ENCODE measurements at regions not wholly inside any gene's neighbourhood (a gene's known extent, or its start where the extent isn't known, plus 50 kb on each side); places are given as distances from the start of the nearest gene placed in this dataset.

DNA sequence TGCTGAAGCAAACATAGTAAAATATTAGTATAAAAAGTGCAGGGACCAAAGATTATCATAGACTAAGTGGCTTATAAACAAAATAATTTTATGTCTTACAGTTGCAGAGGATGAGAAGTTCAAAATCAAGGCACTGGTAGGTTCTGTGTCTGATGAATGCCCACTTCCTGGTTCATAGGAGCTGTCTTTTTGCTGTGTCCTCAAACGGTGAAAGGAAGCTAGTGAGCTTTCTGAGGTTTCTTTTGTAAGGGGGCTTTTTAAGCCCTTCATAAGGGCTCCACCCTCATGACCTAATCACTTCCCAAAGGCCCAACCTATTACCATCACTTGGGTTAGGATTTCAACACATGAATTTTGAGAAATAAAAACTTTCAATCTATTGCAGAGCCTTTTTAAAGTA, 946.7 kb upstream of the ACVR2A start:
- no peak overlapping the region for H3K4me3 ChIP-seq (ENCODE audit: low read length in 3 of 3)
- no peak overlapping the region for H3K9ac ChIP-seq (ENCODE audit: low read length in 3 of 3)
- FAIRE-seq: no peak
- no peaks in the 10 kb centered on the region for H3K27me3 ChIP-seq (ENCODE audit: control insufficient read depth, insufficient read depth, low read length)
- no peaks in the 10 kb centered on the region for H3K4me1 ChIP-seq (ENCODE audit: control insufficient read depth in 2 of 3, insufficient read depth in 2 of 3, low read depth in 1 of 3, low read length in 3 of 3)
- H3K9me3 ChIP-seq (ENCODE audit: control insufficient read depth in 2 of 3, insufficient read depth in 1 of 3, low read length in 3 of 3): no peaks in the 10 kb centered on the region
- no peaks in the 10 kb centered on the region for H3K36me3 ChIP-seq (ENCODE audit: control insufficient read depth in 2 of 3, insufficient read depth in 3 of 3, low read length in 3 of 3)
- H3K27ac ChIP-seq (ENCODE audit: low read depth in 2 of 2, low read length in 2 of 2): no peak overlapping the region
- intact Hi-C loops (cut with DNase I): no loop called here
- no peak for DNase-seq
- TF ChIP-seq CTCF (IDR thresholded peaks at IDR 0.05; ENCODE audit: borderline replicate concordance, extremely low read depth, insufficient read depth): no peak

DNA sequence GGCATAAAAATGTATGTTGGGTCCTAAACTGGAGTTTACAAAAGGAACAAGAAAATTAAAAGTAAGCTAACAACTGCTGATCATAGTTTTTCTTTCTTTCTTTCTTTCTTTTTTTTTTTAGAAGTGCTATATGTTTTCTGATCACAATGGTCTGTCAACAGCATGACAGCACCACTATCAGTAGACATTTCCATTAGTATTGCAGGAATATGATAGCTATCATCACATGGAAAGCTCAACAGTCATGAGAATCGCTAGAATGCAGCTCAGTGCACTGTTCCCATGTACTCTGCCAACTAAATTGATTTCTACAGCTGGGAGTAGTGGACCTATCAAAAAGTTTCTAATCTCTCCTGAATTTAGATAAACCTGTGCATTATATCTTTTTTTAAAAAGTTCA, 950.3 kb upstream of the ACVR2A start:
- DNase-seq (no peak), FAIRE-seq (no peak)
- no peaks in the 10 kb centered on the region for H3K36me3 ChIP-seq (ENCODE audit: control insufficient read depth in 2 of 3, insufficient read depth in 3 of 3, low read length in 3 of 3)
- intact Hi-C loops (cut with DNase I): no loop called here
- no peaks in the 10 kb centered on the region for H3K4me1 ChIP-seq (ENCODE audit: control insufficient read depth in 2 of 3, insufficient read depth in 2 of 3, low read depth in 1 of 3, low read length in 3 of 3)
- H3K27me3 ChIP-seq (ENCODE audit: control insufficient read depth, insufficient read depth, low read length): no peaks in the 10 kb centered on the region
- H3K9me3 ChIP-seq (ENCODE audit: control insufficient read depth in 2 of 3, insufficient read depth in 1 of 3, low read length in 3 of 3): no peaks in the 10 kb centered on the region
- H3K9ac ChIP-seq (ENCODE audit: low read length in 3 of 3): no peak overlapping the region
- H3K4me3 ChIP-seq (ENCODE audit: low read length in 3 of 3): no peak overlapping the region
- TF ChIP-seq CTCF (IDR thresholded peaks at IDR 0.05; ENCODE audit: borderline replicate concordance, extremely low read depth, insufficient read depth): no peak
- H3K27ac ChIP-seq (ENCODE audit: low read depth in 2 of 2, low read length in 2 of 2): no peak overlapping the region

DNA sequence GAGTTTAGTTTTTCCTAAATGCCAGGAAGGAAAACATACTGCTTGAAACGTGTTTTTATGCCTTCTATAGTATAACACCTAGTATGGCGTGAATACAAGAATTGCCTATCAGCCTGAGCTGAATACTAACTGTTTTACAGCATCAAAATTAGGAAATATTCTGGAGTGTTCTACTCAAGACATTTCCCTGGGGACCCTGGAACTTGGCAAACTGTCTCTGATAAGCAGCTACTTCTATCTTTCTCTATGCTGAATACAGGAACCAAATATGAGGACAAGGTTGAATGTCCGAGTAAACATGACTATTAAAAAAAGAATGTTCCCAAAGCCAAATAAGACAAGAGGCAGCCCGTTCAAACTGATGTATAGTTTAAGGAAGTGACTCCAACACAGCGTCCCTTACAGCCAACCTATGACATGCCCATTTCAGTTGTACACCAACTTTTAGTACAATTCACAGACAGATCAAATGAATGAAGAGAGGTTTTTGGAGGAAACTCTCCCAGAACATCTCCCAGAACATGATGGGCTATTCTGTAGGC, 951.3 kb upstream of the ACVR2A start:
- Histone ChIP-seq H3K27me3 (ENCODE audit: control insufficient read depth, insufficient read depth, low read length) (no peaks in the 10 kb centered on the region), H3K9ac (ENCODE audit: low read length in 3 of 3) (no peak overlapping the region), H3K27ac (ENCODE audit: low read depth in 2 of 2, low read length in 2 of 2) (no peak overlapping the region), H3K4me1 (ENCODE audit: control insufficient read depth in 2 of 3, insufficient read depth in 2 of 3, low read depth in 1 of 3, low read length in 3 of 3) (no peaks in the 10 kb centered on the region), H3K9me3 (ENCODE audit: control insufficient read depth in 2 of 3, insufficient read depth in 1 of 3, low read length in 3 of 3) (no peaks in the 10 kb centered on the region), H3K36me3 (ENCODE audit: control insufficient read depth in 2 of 3, insufficient read depth in 3 of 3, low read length in 3 of 3) (no peaks in the 10 kb centered on the region), H3K4me3 (ENCODE audit: low read length in 3 of 3) (no peak overlapping the region)
- intact Hi-C loops (cut with DNase I): no loop called here
- FAIRE-seq: no peak
- no peak for DNase-seq
- TF ChIP-seq CTCF (IDR thresholded peaks at IDR 0.05; ENCODE audit: borderline replicate concordance, extremely low read depth, insufficient read depth): no peak

- intact Hi-C loops (cut with DNase I): no loop called here
- no peaks in the 10 kb centered on the region for H3K9me3 ChIP-seq (ENCODE audit: control insufficient read depth in 2 of 3, insufficient read depth in 1 of 3, low read length in 3 of 3)
- no peak overlapping the region for H3K27ac ChIP-seq (ENCODE audit: low read depth in 2 of 2, low read length in 2 of 2)
- no peak for TF ChIP-seq CTCF (IDR thresholded peaks at IDR 0.05; ENCODE audit: borderline replicate concordance, extremely low read depth, insufficient read depth)
- FAIRE-seq (no peak), DNase-seq (no peak)
- H3K36me3 ChIP-seq (ENCODE audit: control insufficient read depth in 2 of 3, insufficient read depth in 3 of 3, low read length in 3 of 3): no peaks in the 10 kb centered on the region
- no peak overlapping the region for H3K4me3 ChIP-seq (ENCODE audit: low read length in 3 of 3)
- H3K27me3 ChIP-seq (ENCODE audit: control insufficient read depth, insufficient read depth, low read length): no peaks in the 10 kb centered on the region
- no peaks in the 10 kb centered on the region for H3K4me1 ChIP-seq (ENCODE audit: control insufficient read depth in 2 of 3, insufficient read depth in 2 of 3, low read depth in 1 of 3, low read length in 3 of 3)
- no peak overlapping the region for H3K9ac ChIP-seq (ENCODE audit: low read length in 3 of 3)
These were observed 954.3 kb upstream of the ACVR2A start for GRCh38 chr2:146890491-146890890.

Measured in kidney (tissue), 13 donors.